ENCODE measurements at regions not wholly inside any gene's neighbourhood (a gene's known extent, or its start where the extent isn't known, plus 50 kb on each side); places are given as distances from the start of the nearest gene placed in this dataset.

DNA sequence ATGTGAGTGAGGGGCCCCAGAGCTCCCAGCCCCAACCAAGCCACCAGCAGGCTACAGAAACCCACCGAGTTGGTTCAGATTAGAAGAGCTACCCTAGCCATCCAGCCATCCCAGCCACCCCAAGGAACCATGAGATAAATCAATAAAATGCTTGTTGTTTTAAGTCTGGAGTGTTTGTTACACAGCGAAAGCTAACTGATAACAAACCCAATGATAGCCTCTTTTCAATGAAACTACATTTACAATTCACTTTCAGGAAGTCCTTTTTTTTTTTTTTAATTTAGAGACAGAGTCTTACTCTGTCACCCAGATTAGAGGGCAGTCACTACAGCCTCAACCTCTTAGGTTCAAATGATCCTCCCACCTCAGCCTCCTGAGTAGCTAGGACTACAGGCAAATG, 215.0 kb upstream of the ZFHX3 start:
- H3K4me3 ChIP-seq (ENCODE audit: low read length), result no peak overlapping the region
- no peaks in the 10 kb centered on the region for H3K36me3 ChIP-seq (replicated peaks; ENCODE audit: low read depth, low read length)
- no peak overlapping the region for H3K27ac ChIP-seq (ENCODE audit: low read length)
- H3K27me3 ChIP-seq (ENCODE audit: low read depth, low read length), result no peaks in the 10 kb centered on the region
- TF ChIP-seq EZH2phosphoT487 (IDR thresholded peaks at IDR 0.05; ENCODE audit: low read depth), result no peak
- TF ChIP-seq, protein P1, sequence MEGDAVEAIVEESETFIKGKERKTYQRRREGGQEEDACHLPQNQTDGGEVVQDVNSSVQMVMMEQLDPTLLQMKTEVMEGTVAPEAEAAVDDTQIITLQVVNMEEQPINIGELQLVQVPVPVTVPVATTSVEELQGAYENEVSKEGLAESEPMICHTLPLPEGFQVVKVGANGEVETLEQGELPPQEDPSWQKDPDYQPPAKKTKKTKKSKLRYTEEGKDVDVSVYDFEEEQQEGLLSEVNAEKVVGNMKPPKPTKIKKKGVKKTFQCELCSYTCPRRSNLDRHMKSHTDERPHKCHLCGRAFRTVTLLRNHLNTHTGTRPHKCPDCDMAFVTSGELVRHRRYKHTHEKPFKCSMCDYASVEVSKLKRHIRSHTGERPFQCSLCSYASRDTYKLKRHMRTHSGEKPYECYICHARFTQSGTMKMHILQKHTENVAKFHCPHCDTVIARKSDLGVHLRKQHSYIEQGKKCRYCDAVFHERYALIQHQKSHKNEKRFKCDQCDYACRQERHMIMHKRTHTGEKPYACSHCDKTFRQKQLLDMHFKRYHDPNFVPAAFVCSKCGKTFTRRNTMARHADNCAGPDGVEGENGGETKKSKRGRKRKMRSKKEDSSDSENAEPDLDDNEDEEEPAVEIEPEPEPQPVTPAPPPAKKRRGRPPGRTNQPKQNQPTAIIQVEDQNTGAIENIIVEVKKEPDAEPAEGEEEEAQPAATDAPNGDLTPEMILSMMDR (IDR thresholded peaks at IDR 0.05; ENCODE audit: low read depth, low read length), result no peak
- no peaks in the 10 kb centered on the region for H4K20me1 ChIP-seq (ENCODE audit: insufficient read depth, low read length)
- H2AFZ ChIP-seq (ENCODE audit: low read depth, low read length), result no peak overlapping the region
- no peaks in the 10 kb centered on the region for H3K79me2 ChIP-seq (ENCODE audit: low read length)
- no peaks in the 10 kb centered on the region for H3K4me1 ChIP-seq (ENCODE audit: low read length)
- H3K9me3 ChIP-seq (ENCODE audit: insufficient read depth, low read length), result no peaks in the 10 kb centered on the region
- H3K9ac ChIP-seq (ENCODE audit: low read length), result no peak overlapping the region
- no peak overlapping the region for H3K4me2 ChIP-seq (ENCODE audit: low read length)

DNA sequence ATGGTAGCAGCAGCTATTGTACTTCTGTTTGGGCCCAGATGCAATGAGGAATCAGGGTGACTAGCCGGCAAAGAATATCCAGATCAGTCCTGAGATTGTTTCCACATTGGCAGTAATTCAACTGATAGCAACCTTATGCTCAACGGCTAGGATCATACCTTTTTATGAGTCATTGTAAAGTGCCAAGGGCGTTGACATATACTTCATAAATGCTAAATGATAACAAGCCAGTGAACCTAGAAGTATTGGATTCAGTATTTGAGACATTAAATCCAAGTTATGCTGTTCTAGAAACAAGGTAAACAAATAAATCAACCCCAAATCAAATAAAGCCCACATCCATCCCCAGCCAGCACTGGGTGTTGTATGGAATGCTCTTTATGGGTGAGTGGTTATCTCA, 207.1 kb upstream of the ZFHX3 start:
- no peak for TF ChIP-seq EZH2phosphoT487 (IDR thresholded peaks at IDR 0.05; ENCODE audit: low read depth)
- TF ChIP-seq, protein P1 (IDR thresholded peaks at IDR 0.05; ENCODE audit: low read depth, low read length), result no peak
- Histone ChIP-seq H3K4me1 (ENCODE audit: low read length) (no peaks in the 10 kb centered on the region), H2AFZ (ENCODE audit: low read depth, low read length) (no peak overlapping the region), H3K27me3 (ENCODE audit: low read depth, low read length) (no peaks in the 10 kb centered on the region), H3K9me3 (ENCODE audit: insufficient read depth, low read length) (no peaks in the 10 kb centered on the region), H3K27ac (ENCODE audit: low read length) (no peak overlapping the region), H3K79me2 (ENCODE audit: low read length) (no peaks in the 10 kb centered on the region), H4K20me1 (ENCODE audit: insufficient read depth, low read length) (no peaks in the 10 kb centered on the region), H3K4me3 (ENCODE audit: low read length) (no peak overlapping the region), H3K36me3 (replicated peaks; ENCODE audit: low read depth, low read length) (no peaks in the 10 kb centered on the region), H3K9ac (ENCODE audit: low read length) (no peak overlapping the region), H3K4me2 (ENCODE audit: low read length) (no peak overlapping the region)

DNA sequence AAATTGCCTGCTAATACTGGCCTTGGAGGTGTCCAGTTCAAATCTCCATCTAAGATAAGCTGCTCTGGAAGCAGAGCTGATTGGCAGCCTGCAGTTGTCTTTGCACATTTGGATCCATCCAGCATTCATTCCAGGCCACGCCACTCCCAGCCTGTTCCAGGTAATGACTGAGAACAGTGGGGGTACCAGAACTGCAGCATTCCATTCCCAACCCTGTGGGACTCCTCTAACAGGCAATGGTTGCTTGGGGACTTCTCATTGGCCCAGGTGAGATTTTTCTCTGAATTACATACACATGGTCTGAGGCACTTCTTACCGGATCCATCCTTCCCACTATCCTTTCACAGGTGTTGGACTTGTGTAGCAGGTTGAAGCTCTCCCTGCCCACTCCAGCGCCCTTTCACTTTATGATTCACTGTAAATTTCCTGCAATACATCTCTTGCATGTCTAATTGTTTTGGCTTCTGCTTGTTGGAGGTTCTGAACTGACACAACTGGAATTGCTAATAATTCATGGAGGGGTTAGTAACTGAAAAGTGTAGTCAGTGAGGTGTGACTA, 206.1 kb upstream of the ZFHX3 start:
- Histone ChIP-seq H4K20me1 (ENCODE audit: insufficient read depth, low read length) (no peaks in the 10 kb centered on the region), H3K4me1 (ENCODE audit: low read length) (no peaks in the 10 kb centered on the region)
- TF ChIP-seq EZH2phosphoT487 (IDR thresholded peaks at IDR 0.05; ENCODE audit: low read depth), result no peak
- TF ChIP-seq, protein P1 (IDR thresholded peaks at IDR 0.05; ENCODE audit: low read depth, low read length), result no peak

DNA sequence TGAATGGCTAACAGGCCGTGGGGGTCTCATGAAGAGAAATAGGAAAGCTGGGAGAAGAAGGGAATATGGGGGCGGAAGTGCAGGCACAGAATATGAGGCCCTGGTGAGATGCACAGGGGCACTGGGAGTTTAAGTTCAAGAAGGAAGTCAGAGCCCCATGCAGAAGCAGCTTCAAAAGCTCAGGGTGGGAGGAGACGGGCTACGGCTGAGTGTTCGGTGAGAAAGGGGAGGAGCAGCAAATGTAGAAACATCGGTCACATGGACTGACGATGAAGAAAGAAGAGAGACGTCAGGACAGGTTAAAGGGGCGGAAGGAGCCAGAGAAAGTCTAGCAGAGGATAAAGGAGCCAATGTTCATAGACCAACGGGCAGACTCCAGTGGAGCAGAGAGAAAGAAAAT, 204.5 kb upstream of the ZFHX3 start:
- Histone ChIP-seq H3K4me1 (ENCODE audit: low read length) (no peaks in the 10 kb centered on the region), H3K9me3 (ENCODE audit: insufficient read depth, low read length) (no peaks in the 10 kb centered on the region), H3K79me2 (ENCODE audit: low read length) (no peaks in the 10 kb centered on the region), H3K36me3 (replicated peaks; ENCODE audit: low read depth, low read length) (no peaks in the 10 kb centered on the region), H4K20me1 (ENCODE audit: insufficient read depth, low read length) (no peaks in the 10 kb centered on the region), H3K4me3 (ENCODE audit: low read length) (no peak overlapping the region), H3K27ac (ENCODE audit: low read length) (no peak overlapping the region), H2AFZ (ENCODE audit: low read depth, low read length) (no peak overlapping the region), H3K27me3 (ENCODE audit: low read depth, low read length) (no peaks in the 10 kb centered on the region), H3K9ac (ENCODE audit: low read length) (no peak overlapping the region), H3K4me2 (ENCODE audit: low read length) (no peak overlapping the region)
- TF ChIP-seq, protein P1 (IDR thresholded peaks at IDR 0.05; ENCODE audit: low read depth, low read length), result no peak
- TF ChIP-seq EZH2phosphoT487 (IDR thresholded peaks at IDR 0.05; ENCODE audit: low read depth), result no peak

More for the DNA sequence above, 206.1 kb upstream of the ZFHX3 start:
- Histone ChIP-seq H3K79me2 (ENCODE audit: low read length) (no peaks in the 10 kb centered on the region), H3K4me3 (ENCODE audit: low read length) (no peak overlapping the region), H3K27ac (ENCODE audit: low read length) (no peak overlapping the region), H3K4me2 (ENCODE audit: low read length) (no peak overlapping the region), H2AFZ (ENCODE audit: low read depth, low read length) (no peak overlapping the region), H3K27me3 (ENCODE audit: low read depth, low read length) (no peaks in the 10 kb centered on the region), H3K9me3 (ENCODE audit: insufficient read depth, low read length) (no peaks in the 10 kb centered on the region), H3K36me3 (replicated peaks; ENCODE audit: low read depth, low read length) (no peaks in the 10 kb centered on the region), H3K9ac (ENCODE audit: low read length) (no peak overlapping the region)
